Activated CD4-positive, alpha-beta memory T cell treated with anti-CD3 and anti-CD28 coated beads for 36 hours (primary cell): ENCODE measurements at regions not wholly inside any gene's neighbourhood (a gene's known extent, or its start where the extent isn't known, plus 50 kb on each side); places are given as distances from the start of the nearest gene placed in this dataset.

Source experiments
- CTCF ChIA-PET: fragments of 350-600 bp; sonication (Branson Sonifier 250); formaldehyde crosslinking; loops from one replicate; lab custom pipeline; 2021; ENCODE audit warnings: antibody characterized with exemption, inconsistent platforms; lab: Charles Lee
- POLR2A ChIA-PET: fragments of 350-600 bp; sonication (Branson Sonifier 250); formaldehyde crosslinking; loops from one replicate; lab custom pipeline; 2021; ENCODE audit warnings: antibody characterized with exemption; lab: Charles Lee
- DNase-seq: peaks from one replicate; pipeline ENCODE4 v3.0.0-alpha.2; 2020
- H3K27ac Mint-ChIP-seq: one replicate; pipeline ENCODE4 v1.8.0; 2021; ENCODE audit warnings: mixed read lengths
- H3K27me3 Mint-ChIP-seq: one replicate; pipeline ENCODE4 v1.8.0; 2021; ENCODE audit warnings: mixed read lengths
- H3K36me3 Mint-ChIP-seq: one replicate; pipeline ENCODE4 v1.8.0; 2021; ENCODE audit warnings: mixed read lengths
- H3K4me1 Mint-ChIP-seq: one replicate; pipeline ENCODE4 v1.8.0; 2021; ENCODE audit warnings: low read depth, mixed read lengths
- H3K4me3 Mint-ChIP-seq: one replicate; pipeline ENCODE4 v1.8.0; 2021; ENCODE audit warnings: mild to moderate bottlenecking, mixed read lengths
- H3K9me3 Mint-ChIP-seq: one replicate; pipeline ENCODE4 v1.8.0; 2021; ENCODE audit warnings: mixed read lengths
- intact Hi-C: fragments of 100-400 bp; cut with micrococcal nuclease; formaldehyde crosslinking; loops from one replicate; pipeline ENCODE4 v1.15.1; 2023

- intact Hi-C loops = no loop called here
- Mint-ChIP-seq H3K9me3 (no peaks in the 10 kb centered on the region), H3K36me3 (no peaks in the 10 kb centered on the region), H3K4me3 (no peak overlapping the region), H3K4me1 (no peaks in the 10 kb centered on the region), H3K27me3 (peaks cover 3% of the 10 kb centered on the region), H3K27ac (no peak overlapping the region)
- no peak for DNase-seq
- ChIA-PET CTCF (no interaction called here), POLR2A (no interaction called here)
These were observed 105.7 kb downstream of the LCA5 start for GRCh38 chr6:79431537-79431933.

GRCh38 chr6:79430913-79431536 lies 106.2 kb downstream of the LCA5 start:
- ChIA-PET POLR2A (no interaction called here), CTCF (interaction anchor here (0.6 kb wide), 1 partner anchor 41 kb away, joined by 4 read pairs; no protein-coding TSS in a partner anchor)
- DNase-seq = no peak
- no peaks in the 10 kb centered on the region for H3K4me1 Mint-ChIP-seq
- no peaks in the 10 kb centered on the region for H3K36me3 Mint-ChIP-seq
- no peak overlapping the region for H3K27ac Mint-ChIP-seq
- H3K27me3 Mint-ChIP-seq = peaks cover 3% of the 10 kb centered on the region
- no peaks in the 10 kb centered on the region for H3K9me3 Mint-ChIP-seq
- intact Hi-C loops = no loop called here
- no peak overlapping the region for H3K4me3 Mint-ChIP-seq

- H3K36me3 Mint-ChIP-seq = no peaks in the 10 kb centered on the region
- H3K9me3 Mint-ChIP-seq = no peaks in the 10 kb centered on the region
- H3K27me3 Mint-ChIP-seq = peaks cover 6% of the 10 kb centered on the region
- intact Hi-C loops = no loop called here
- DNase-seq = no peak
- no peak overlapping the region for H3K4me3 Mint-ChIP-seq
- H3K27ac Mint-ChIP-seq = no peak overlapping the region
- ChIA-PET POLR2A (no interaction called here), CTCF (no interaction called here)
- H3K4me1 Mint-ChIP-seq = no peaks in the 10 kb centered on the region
These were observed 109.5 kb downstream of the LCA5 start for GRCh38 chr6:79427721-79428120.

- intact Hi-C loops = no loop called here
- Mint-ChIP-seq H3K36me3 (no peaks in the 10 kb centered on the region), H3K4me1 (no peaks in the 10 kb centered on the region), H3K4me3 (no peak overlapping the region), H3K27me3 (peaks cover 6% of the 10 kb centered on the region), H3K9me3 (no peaks in the 10 kb centered on the region), H3K27ac (no peak overlapping the region)
- DNase-seq = no peak
- POLR2A ChIA-PET = no interaction called here
- CTCF ChIA-PET = no interaction called here
These were observed 110.5 kb downstream of the LCA5 start for GRCh38 chr6:79426625-79427278.

- ChIA-PET CTCF (no interaction called here), POLR2A (no interaction called here)
- Mint-ChIP-seq H3K27me3 (peaks cover 5% of the 10 kb centered on the region), H3K4me3 (no peak overlapping the region), H3K27ac (no peak overlapping the region), H3K4me1 (no peaks in the 10 kb centered on the region), H3K36me3 (no peaks in the 10 kb centered on the region), H3K9me3 (no peaks in the 10 kb centered on the region)
- intact Hi-C loops = no loop called here
- DNase-seq = no peak
These were observed 111.5 kb downstream of the LCA5 start for GRCh38 chr6:79425589-79426311.

GRCh38 chr6:79423216-79423615 lies 114.0 kb downstream of the LCA5 start:
- ChIA-PET POLR2A (no interaction called here), CTCF (no interaction called here)
- Mint-ChIP-seq H3K27me3 (peaks cover 3% of the 10 kb centered on the region), H3K9me3 (no peaks in the 10 kb centered on the region), H3K36me3 (no peaks in the 10 kb centered on the region), H3K4me3 (no peak overlapping the region), H3K27ac (no peak overlapping the region), H3K4me1 (no peaks in the 10 kb centered on the region)
- DNase-seq = no peak
- intact Hi-C loops = no loop called here

GRCh38 chr6:79422666-79423065 lies 114.6 kb downstream of the LCA5 start:
- intact Hi-C loops = no loop called here
- DNase-seq = no peak
- H3K27me3 Mint-ChIP-seq = peaks cover 3% of the 10 kb centered on the region
- no peak overlapping the region for H3K27ac Mint-ChIP-seq
- POLR2A ChIA-PET = no interaction called here
- CTCF ChIA-PET = no interaction called here
- H3K36me3 Mint-ChIP-seq = no peaks in the 10 kb centered on the region
- no peak overlapping the region for H3K4me3 Mint-ChIP-seq
- no peaks in the 10 kb centered on the region for H3K4me1 Mint-ChIP-seq
- no peaks in the 10 kb centered on the region for H3K9me3 Mint-ChIP-seq

GRCh38 chr6:79421707-79422484 lies 115.3 kb downstream of the LCA5 start:
- Mint-ChIP-seq H3K4me1 (no peaks in the 10 kb centered on the region), H3K27ac (no peak overlapping the region), H3K27me3 (peaks cover 3% of the 10 kb centered on the region), H3K36me3 (no peaks in the 10 kb centered on the region), H3K9me3 (no peaks in the 10 kb centered on the region), H3K4me3 (no peak overlapping the region)
- ChIA-PET POLR2A (no interaction called here), CTCF (no interaction called here)
- DNase-seq = no peak
- intact Hi-C loops = no loop called here

GRCh38 chr6:79421001-79421411 lies 116.2 kb downstream of the LCA5 start:
- H3K9me3 Mint-ChIP-seq = no peaks in the 10 kb centered on the region
- no peaks in the 10 kb centered on the region for H3K36me3 Mint-ChIP-seq
- peaks cover 3% of the 10 kb centered on the region for H3K27me3 Mint-ChIP-seq
- intact Hi-C loops = no loop called here
- no peak overlapping the region for H3K4me3 Mint-ChIP-seq
- DNase-seq = no peak
- ChIA-PET CTCF (no interaction called here), POLR2A (no interaction called here)
- no peak overlapping the region for H3K27ac Mint-ChIP-seq
- no peaks in the 10 kb centered on the region for H3K4me1 Mint-ChIP-seq

GRCh38 chr6:79420054-79420453 lies 117.2 kb downstream of the LCA5 start:
- no peak overlapping the region for H3K27ac Mint-ChIP-seq
- no peaks in the 10 kb centered on the region for H3K4me1 Mint-ChIP-seq
- intact Hi-C loops = no loop called here
- H3K9me3 Mint-ChIP-seq = no peaks in the 10 kb centered on the region
- ChIA-PET CTCF (no interaction called here), POLR2A (no interaction called here)
- no peak overlapping the region for H3K4me3 Mint-ChIP-seq
- H3K27me3 Mint-ChIP-seq = peaks cover 1% of the 10 kb centered on the region
- DNase-seq = no peak
- H3K36me3 Mint-ChIP-seq = no peaks in the 10 kb centered on the region

GRCh38 chr6:79416931-79417330 lies 120.3 kb downstream of the LCA5 start:
- Mint-ChIP-seq H3K27ac (no peak overlapping the region), H3K4me1 (no peaks in the 10 kb centered on the region), H3K9me3 (no peaks in the 10 kb centered on the region), H3K36me3 (no peaks in the 10 kb centered on the region), H3K27me3 (no peaks in the 10 kb centered on the region), H3K4me3 (no peak overlapping the region)
- ChIA-PET CTCF (no interaction called here), POLR2A (no interaction called here)
- intact Hi-C loops = no loop called here
- DNase-seq = no peak

GRCh38 chr6:79413562-79414002 lies 123.6 kb downstream of the LCA5 start:
- intact Hi-C loops = no loop called here
- Mint-ChIP-seq H3K9me3 (no peaks in the 10 kb centered on the region), H3K4me1 (no peaks in the 10 kb centered on the region), H3K4me3 (no peak overlapping the region), H3K27me3 (no peaks in the 10 kb centered on the region), H3K27ac (no peak overlapping the region), H3K36me3 (no peaks in the 10 kb centered on the region)
- DNase-seq = no peak
- ChIA-PET CTCF (no interaction called here), POLR2A (no interaction called here)
